ENCODE measurements at regions not wholly inside any gene's neighbourhood (a gene's known extent, or its start where the extent isn't known, plus 50 kb on each side); places are given as distances from the start of the nearest gene placed in this dataset.
"Not testable (repeated sequence)": the region's sequence is repeated elsewhere in the genome, so short reads cannot be mapped to it uniquely, and the experiment has no call there.

GRCh38 chr20:60170116-60170515 is 211.9 kb downstream of the CDH26 start:
- DNase-seq (ENCODE audit: low spot score) = no peak

- DNase-seq (ENCODE audit: low spot score) = no peak
Measured at GRCh38 chr20:60171313-60171712, 213.1 kb downstream of the CDH26 start.

- no peak for DNase-seq (ENCODE audit: low spot score)
Measured at GRCh38 chr20:60171738-60172137, 213.5 kb downstream of the CDH26 start.

GRCh38 chr20:60172346-60172984 is 214.2 kb downstream of the CDH26 start:
- no peak for DNase-seq (ENCODE audit: low spot score)

- DNase-seq (ENCODE audit: low spot score) = no peak
Measured at GRCh38 chr20:60177080-60177479, 218.9 kb downstream of the CDH26 start.

GRCh38 chr20:60180986-60181385 is 222.8 kb downstream of the CDH26 start:
- no peak for DNase-seq (ENCODE audit: low spot score)

- no peak for DNase-seq (ENCODE audit: low spot score)
Measured at GRCh38 chr20:60186412-60186811, 228.2 kb downstream of the CDH26 start.

- no peak for DNase-seq (ENCODE audit: low spot score)
Measured at GRCh38 chr20:60187683-60188082, 229.5 kb downstream of the CDH26 start.

- DNase-seq (ENCODE audit: low spot score) = no peak
Measured at GRCh38 chr20:60191014-60191413, 232.8 kb downstream of the CDH26 start.

- no peak for DNase-seq (ENCODE audit: low spot score)
Measured at GRCh38 chr20:60192326-60192725, 234.1 kb downstream of the CDH26 start.

GRCh38 chr20:60199132-60199531 is 240.9 kb downstream of the CDH26 start:
- DNase-seq (ENCODE audit: low spot score) = not testable (repeated sequence)

GRCh38 chr20:60199866-60200265 is 241.6 kb downstream of the CDH26 start:
- DNase-seq (ENCODE audit: low spot score) = no peak

- no peak for DNase-seq (ENCODE audit: low spot score)
Measured at GRCh38 chr20:60200305-60200918, 242.2 kb downstream of the CDH26 start.

GRCh38 chr20:60201198-60201835 is 243.1 kb downstream of the CDH26 start:
- DNase-seq (ENCODE audit: low spot score) = no peak

GRCh38 chr20:60202046-60202445 is 243.8 kb downstream of the CDH26 start:
- DNase-seq (ENCODE audit: low spot score) = no peak

- no peak for DNase-seq (ENCODE audit: low spot score)
Measured at GRCh38 chr20:60203451-60203850, 245.2 kb downstream of the CDH26 start.

- DNase-seq (ENCODE audit: low spot score) = no peak
Measured at GRCh38 chr20:60204601-60205000, 246.4 kb downstream of the CDH26 start.

- no peak for DNase-seq (ENCODE audit: low spot score)
Measured at GRCh38 chr20:60206259-60206658, 248.0 kb downstream of the CDH26 start.

GRCh38 chr20:60209048-60209447 is 250.8 kb downstream of the CDH26 start:
- DNase-seq (ENCODE audit: low spot score) = no peak

- DNase-seq (ENCODE audit: low spot score) = peak; percentile 60
Measured at GRCh38 chr20:60210779-60211617, 252.8 kb downstream of the CDH26 start.

GRCh38 chr20:60211618-60212463 is 253.6 kb downstream of the CDH26 start:
- DNase-seq (ENCODE audit: low spot score) = no peak

Data from ureter (tissue), 1 donor.